Suprapubic skin (tissue), 4 donors: ENCODE measurements at regions not wholly inside any gene's neighbourhood (a gene's known extent, or its start where the extent isn't known, plus 50 kb on each side); places are given as distances from the start of the nearest gene placed in this dataset.

Experiments
- DNase-seq, 2 donors: peaks; one replicate each; pipeline ENCODE4 v3.0.0-alpha.2; 2019; ENCODE audit warnings: low spot score in 2 of 2
- H3K27ac ChIP-seq: fragments of 200-600 bp; sonication (generic); one replicate; pipeline ENCODE4 v1.5.1; 2019
- H3K27me3 ChIP-seq: fragments of 200-600 bp; sonication (generic); one replicate; pipeline ENCODE4 v1.5.1; 2019
- H3K36me3 ChIP-seq: fragments of 200-600 bp; sonication (generic); one replicate; pipeline ENCODE4 v1.5.1; 2019
- H3K4me1 ChIP-seq: fragments of 200-600 bp; sonication (generic); one replicate; pipeline ENCODE4 v1.5.1; 2019
- H3K4me3 ChIP-seq: fragments of 200-600 bp; sonication (generic); one replicate; pipeline ENCODE4 v1.5.1; 2019; ENCODE audit warnings: mild to moderate bottlenecking
- H3K9me3 ChIP-seq: fragments of 200-600 bp; sonication (generic); one replicate; pipeline ENCODE4 v1.5.1; 2019
- CTCF ChIP-seq, 2 donors: fragments of 200-600 bp in 1 of 2; fragments of 450-650 bp in 1 of 2; sonication (generic) in 1 of 2; IDR thresholded peaks; one replicate each; pipeline ENCODE4 v1.5.1; 2016 to 2019; ENCODE audit warnings: antibody characterized with exemption in 2 of 2, mild to moderate bottlenecking in 1 of 2, moderate library complexity in 1 of 2
- EP300 ChIP-seq: sonication (generic); formaldehyde crosslinking; IDR thresholded peaks from one replicate; pipeline ENCODE4 v1.6.1; 2017; ENCODE audit warnings: antibody characterized with exemption
- POLR2A ChIP-seq, 2 donors: fragments of 450-650 bp; IDR thresholded peaks; one replicate each; pipeline ENCODE4 v1.6.1; 2017; ENCODE audit warnings: antibody characterized with exemption in 2 of 2, mild to moderate bottlenecking in 2 of 2, moderate library complexity in 2 of 2
- POLR2AphosphoS5 ChIP-seq, 3 donors: sonication (generic); formaldehyde crosslinking; IDR thresholded peaks; one replicate each; pipeline ENCODE4 v1.6.1; 2017; ENCODE audit warnings: antibody characterized with exemption in 3 of 3
- WGBS: methylation state at CpG from one replicate; pipeline ENCODE4 v1.1.5; 2018; 5-methylcytosine and 5-hydroxymethylcytosine counted together

GRCh38 chr13:57837801-57838200, 206.3 kb downstream of the PCDH17 start:
- TF ChIP-seq EP300 (no peak), POLR2AphosphoS5 (IDR thresholded peaks at IDR 0.05) (no peak), POLR2A (IDR thresholded peaks at IDR 0.05) (no peak), CTCF (IDR thresholded peaks at IDR 0.05) (no peak)
- H3K4me3 ChIP-seq = no peak overlapping the region
- DNase-seq = no peak
- no peak overlapping the region for H3K27ac ChIP-seq
- no peaks in the 10 kb centered on the region for H3K4me1 ChIP-seq
- H3K36me3 ChIP-seq = no peaks in the 10 kb centered on the region
- no peaks in the 10 kb centered on the region for H3K27me3 ChIP-seq
- peaks cover 7% of the 10 kb centered on the region for H3K9me3 ChIP-seq

- Histone ChIP-seq H3K27ac (no peak overlapping the region), H3K4me1 (no peaks in the 10 kb centered on the region), H3K9me3 (peaks cover 14% of the 10 kb centered on the region), H3K4me3 (no peak overlapping the region), H3K36me3 (no peaks in the 10 kb centered on the region), H3K27me3 (no peaks in the 10 kb centered on the region)
- TF ChIP-seq POLR2AphosphoS5 (IDR thresholded peaks at IDR 0.05) (no peak), POLR2A (IDR thresholded peaks at IDR 0.05) (no peak), CTCF (IDR thresholded peaks at IDR 0.05) (no peak), EP300 (no peak)
- 87% methylated on average over 1 of the region's 1 CpG for WGBS
- no peak for DNase-seq
Observed at GRCh38 chr13:57843521-57843920, 212.0 kb downstream of the PCDH17 start.

- no peak for DNase-seq
- no peaks in the 10 kb centered on the region for H3K4me1 ChIP-seq
- TF ChIP-seq CTCF (IDR thresholded peaks at IDR 0.05) = no peak
- TF ChIP-seq EP300 = no peak
- TF ChIP-seq POLR2A (IDR thresholded peaks at IDR 0.05) = no peak
- TF ChIP-seq POLR2AphosphoS5 (IDR thresholded peaks at IDR 0.05) = no peak
- H3K27ac ChIP-seq = no peak overlapping the region
- no peak overlapping the region for H3K4me3 ChIP-seq
- H3K36me3 ChIP-seq = no peaks in the 10 kb centered on the region
- WGBS = 82% methylated on average over 4 of the region's 4 CpGs
- H3K9me3 ChIP-seq = peaks cover 7% of the 10 kb centered on the region
- no peaks in the 10 kb centered on the region for H3K27me3 ChIP-seq
Observed at GRCh38 chr13:57846600-57847173, 215.1 kb downstream of the PCDH17 start.

- Histone ChIP-seq H3K27ac (no peak overlapping the region), H3K4me3 (no peak overlapping the region), H3K4me1 (no peaks in the 10 kb centered on the region), H3K9me3 (no peaks in the 10 kb centered on the region), H3K36me3 (no peaks in the 10 kb centered on the region), H3K27me3 (no peaks in the 10 kb centered on the region)
- DNase-seq = no peak
- TF ChIP-seq CTCF (IDR thresholded peaks at IDR 0.05) (no peak), EP300 (no peak), POLR2AphosphoS5 (IDR thresholded peaks at IDR 0.05) (no peak), POLR2A (IDR thresholded peaks at IDR 0.05) (no peak)
- WGBS = 11% methylated on average over 1 of the region's 1 CpG
Observed at GRCh38 chr13:57857945-57858344, 226.4 kb downstream of the PCDH17 start.

- no peak for DNase-seq
- TF ChIP-seq EP300 (no peak), CTCF (IDR thresholded peaks at IDR 0.05) (no peak), POLR2A (IDR thresholded peaks at IDR 0.05) (no peak), POLR2AphosphoS5 (IDR thresholded peaks at IDR 0.05) (no peak)
- H3K4me1 ChIP-seq = no peaks in the 10 kb centered on the region
- no peak overlapping the region for H3K27ac ChIP-seq
- H3K36me3 ChIP-seq = no peaks in the 10 kb centered on the region
- no peaks in the 10 kb centered on the region for H3K9me3 ChIP-seq
- H3K27me3 ChIP-seq = no peaks in the 10 kb centered on the region
- no peak overlapping the region for H3K4me3 ChIP-seq
Observed at GRCh38 chr13:57858376-57858775, 226.8 kb downstream of the PCDH17 start.
